AG09309 (cell line): ENCODE measurements at regions not wholly inside any gene's neighbourhood (a gene's known extent, or its start where the extent isn't known, plus 50 kb on each side); places are given as distances from the start of the nearest gene placed in this dataset.

ENCODE experiments used
- DNase-seq: peaks from one replicate; pipeline ENCODE4 v3.0.0-alpha.2; 2010; ENCODE audit warnings: low read depth
- H3K4me3 ChIP-seq: 2 replicates; pipeline ENCODE4 v1.5.1; 2011; ENCODE audit warnings: mild to moderate bottlenecking, low read depth, low read length, moderate library complexity; ENCODE audit not compliant: control insufficient read depth
- TF ChIP-seq, protein P1 (sequence below): IDR thresholded peaks from 2 replicates; pipeline ENCODE4 v1.5.1; 2011; ENCODE audit warnings: mild to moderate bottlenecking, low read depth, low read length, inconsistent platforms; ENCODE audit not compliant: insufficient read depth, control insufficient read depth; ENCODE audit errors: missing control alignments

DNA sequence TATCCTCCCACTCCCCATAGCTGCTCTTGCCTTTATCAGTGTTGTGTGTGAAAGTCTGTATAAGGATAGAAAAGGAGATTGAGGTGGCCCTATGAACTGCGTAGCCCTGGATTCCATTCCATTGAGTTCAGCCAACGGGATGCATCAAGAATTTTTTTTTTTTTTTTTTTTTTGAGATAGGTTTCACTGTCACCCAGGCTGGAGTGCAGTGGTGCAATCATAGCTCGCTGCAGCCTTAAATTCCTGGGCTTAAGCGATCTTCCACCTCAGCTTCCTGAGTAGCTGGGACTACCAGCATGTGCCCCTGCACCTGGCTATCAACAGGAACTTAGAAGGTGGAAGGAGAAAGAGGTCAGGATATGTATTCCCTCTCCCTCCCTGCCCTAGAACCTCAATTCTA is 187.2 kb upstream of the SPRY1 start:
- H3K4me3 ChIP-seq = no peak overlapping the region
- DNase-seq = no peak
- TF ChIP-seq, protein P1, sequence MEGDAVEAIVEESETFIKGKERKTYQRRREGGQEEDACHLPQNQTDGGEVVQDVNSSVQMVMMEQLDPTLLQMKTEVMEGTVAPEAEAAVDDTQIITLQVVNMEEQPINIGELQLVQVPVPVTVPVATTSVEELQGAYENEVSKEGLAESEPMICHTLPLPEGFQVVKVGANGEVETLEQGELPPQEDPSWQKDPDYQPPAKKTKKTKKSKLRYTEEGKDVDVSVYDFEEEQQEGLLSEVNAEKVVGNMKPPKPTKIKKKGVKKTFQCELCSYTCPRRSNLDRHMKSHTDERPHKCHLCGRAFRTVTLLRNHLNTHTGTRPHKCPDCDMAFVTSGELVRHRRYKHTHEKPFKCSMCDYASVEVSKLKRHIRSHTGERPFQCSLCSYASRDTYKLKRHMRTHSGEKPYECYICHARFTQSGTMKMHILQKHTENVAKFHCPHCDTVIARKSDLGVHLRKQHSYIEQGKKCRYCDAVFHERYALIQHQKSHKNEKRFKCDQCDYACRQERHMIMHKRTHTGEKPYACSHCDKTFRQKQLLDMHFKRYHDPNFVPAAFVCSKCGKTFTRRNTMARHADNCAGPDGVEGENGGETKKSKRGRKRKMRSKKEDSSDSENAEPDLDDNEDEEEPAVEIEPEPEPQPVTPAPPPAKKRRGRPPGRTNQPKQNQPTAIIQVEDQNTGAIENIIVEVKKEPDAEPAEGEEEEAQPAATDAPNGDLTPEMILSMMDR = no peak

DNA sequence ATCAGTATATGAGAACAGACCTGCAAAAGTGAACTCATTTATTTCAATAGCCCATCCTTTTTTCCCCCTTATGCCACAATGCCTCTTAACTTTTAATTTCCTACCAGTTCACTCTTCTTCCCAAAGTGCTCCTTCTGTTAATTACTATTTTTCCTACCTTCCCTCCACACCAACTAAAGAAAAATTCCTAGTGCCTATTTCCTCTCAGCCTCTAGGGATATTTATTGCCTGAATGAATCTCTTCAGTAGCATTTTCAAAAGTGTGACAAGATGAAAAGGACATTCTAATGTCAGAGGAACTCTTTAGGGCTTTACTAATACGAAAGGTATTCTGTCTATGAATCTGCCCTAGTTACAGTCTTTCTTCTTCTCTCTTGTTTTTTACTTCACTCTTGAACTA is 181.1 kb upstream of the SPRY1 start:
- TF ChIP-seq, protein P1 = no peak
- no peak for DNase-seq

DNA sequence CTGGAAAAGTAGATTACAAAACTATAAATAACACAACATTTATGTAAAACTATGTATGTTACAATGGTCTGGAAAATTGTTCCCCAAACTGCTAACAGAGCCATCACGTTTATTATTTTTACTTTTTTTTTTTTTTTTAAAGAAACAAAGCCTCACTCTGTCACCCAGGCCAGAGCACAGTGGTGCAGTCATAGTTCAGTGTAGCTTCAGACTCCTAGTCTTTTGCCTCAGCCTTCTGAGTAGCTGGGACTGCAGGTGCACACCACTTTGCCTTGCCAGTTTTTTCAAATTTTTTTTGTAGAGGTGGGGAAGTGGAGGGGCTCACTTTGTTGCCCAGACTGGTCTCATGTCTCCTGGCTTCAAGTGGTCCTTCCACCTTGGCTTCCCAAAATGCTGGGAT is 180.1 kb upstream of the SPRY1 start:
- no peak overlapping the region for H3K4me3 ChIP-seq
- TF ChIP-seq, protein P1 = no peak
- DNase-seq = no peak

More for the DNA sequence above, 181.1 kb upstream of the SPRY1 start:
- no peak overlapping the region for H3K4me3 ChIP-seq

DNA sequence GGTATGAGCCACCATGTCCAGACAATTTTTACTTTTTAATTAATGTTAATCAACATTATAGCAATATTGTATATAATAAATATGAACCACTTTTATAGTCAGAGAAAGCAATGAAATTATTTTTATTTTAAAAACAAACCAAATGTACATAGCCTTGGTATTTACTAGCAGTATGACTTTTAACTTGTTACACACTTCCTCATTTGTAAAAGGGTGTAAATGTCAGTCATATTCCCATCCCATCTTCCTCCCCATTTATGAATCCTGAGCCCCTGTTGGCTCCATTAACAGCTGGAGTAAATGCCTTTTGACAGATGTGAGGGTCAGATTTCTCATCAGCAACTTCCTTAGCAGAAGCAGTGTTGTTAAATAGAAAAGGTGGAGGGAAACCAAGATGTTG is 179.6 kb upstream of the SPRY1 start:
- TF ChIP-seq, protein P1 = no peak
- no peak overlapping the region for H3K4me3 ChIP-seq
- no peak for DNase-seq

DNA sequence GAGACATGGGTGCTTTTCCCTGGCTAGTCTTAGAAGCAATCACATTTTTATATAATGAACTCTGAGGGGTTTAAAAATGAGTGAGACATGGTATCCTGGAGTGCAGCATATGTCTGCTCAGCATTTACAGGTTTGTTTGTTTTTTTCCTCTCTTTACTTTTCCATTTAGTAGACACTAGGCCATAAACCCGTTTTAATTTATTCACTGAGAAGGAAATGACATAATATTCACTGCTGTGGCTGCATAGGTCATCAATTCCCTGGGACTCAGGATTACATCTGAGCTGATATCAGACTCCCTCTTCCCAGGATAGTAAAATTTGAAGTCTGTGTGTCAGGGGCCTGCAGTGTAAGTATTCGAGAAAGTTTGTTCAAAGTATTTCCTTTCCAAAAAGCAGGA is 178.9 kb upstream of the SPRY1 start:
- TF ChIP-seq, protein P1 = no peak
- no peak overlapping the region for H3K4me3 ChIP-seq
- DNase-seq = no peak

DNA sequence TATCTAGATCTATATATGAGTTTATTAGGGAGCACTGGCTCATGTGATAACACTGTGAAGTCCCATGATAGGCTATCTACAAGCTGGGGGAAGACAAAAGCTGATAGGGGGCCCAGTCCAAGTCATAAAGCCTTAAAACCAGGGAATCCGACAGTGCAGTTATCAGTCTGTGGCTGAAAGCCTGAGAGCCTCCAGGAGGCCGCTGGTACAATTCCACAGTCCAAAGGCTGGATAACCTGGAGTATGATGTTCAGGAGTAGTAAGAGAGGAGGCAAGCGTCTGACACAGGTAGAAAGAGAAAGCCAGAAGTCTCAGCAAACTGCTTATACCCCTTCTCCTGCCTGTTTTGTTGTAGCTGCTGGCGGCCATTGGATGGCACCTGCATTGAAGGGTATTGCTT is 177.6 kb upstream of the SPRY1 start:
- DNase-seq = no peak
- no peak overlapping the region for H3K4me3 ChIP-seq
- TF ChIP-seq, protein P1 = no peak

DNA sequence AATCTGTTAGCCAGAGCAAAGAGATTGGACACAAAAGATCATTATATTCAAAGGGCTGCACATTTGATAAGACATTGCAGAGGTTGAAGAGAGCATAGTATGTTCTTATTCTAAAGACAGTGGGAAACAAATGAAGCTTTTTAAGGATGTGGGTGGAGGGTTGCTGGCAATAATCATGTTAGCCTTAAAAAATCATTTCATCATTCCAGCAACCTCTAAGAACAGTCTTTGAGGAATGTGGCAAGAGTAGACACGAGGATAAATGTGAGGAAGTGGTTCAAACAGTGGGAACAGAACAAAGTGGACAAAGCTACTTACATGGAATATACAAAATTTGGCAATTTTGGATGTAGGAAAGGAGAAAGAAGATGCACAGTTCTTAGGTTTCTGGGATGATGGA is 167.3 kb upstream of the SPRY1 start:
- TF ChIP-seq, protein P1 = no peak
- DNase-seq = no peak
- H3K4me3 ChIP-seq = no peak overlapping the region
